GM23338 (cell line): ENCODE measurements at regions not wholly inside any gene's neighbourhood (a gene's known extent, or its start where the extent isn't known, plus 50 kb on each side); places are given as distances from the start of the nearest gene placed in this dataset.

Source experiments
- ATAC-seq: fragments of 200-7000 bp; cut with Tn5 transposase; 3 replicates; pipeline ENCODE4 v1.9.1; 2020
- DNase-seq: peaks from one replicate; pipeline ENCODE4 v3.0.0-alpha.2; 2015; ENCODE audit warnings: low spot score
- H2AFZ ChIP-seq: fragments of 200-600 bp; sonication (generic); 2 replicates; pipeline ENCODE4 v1.8.0; 2016; ENCODE audit warnings: antibody characterized with exemption, mild to moderate bottlenecking, moderate library complexity
- H3F3A ChIP-seq: fragments of 200-600 bp; sonication (generic); replicated peaks from 2 replicates; pipeline ENCODE4 v1.8.0; 2017; ENCODE audit warnings: antibody characterized with exemption, mixed run types, low read depth
- H3K27ac ChIP-seq: fragments of 200-600 bp; sonication (generic); 2 replicates; pipeline ENCODE4 v1.6.1; 2016; ENCODE audit warnings: low read depth
- H3K27me3 ChIP-seq: fragments of 200-600 bp; sonication (generic); 2 replicates; pipeline ENCODE4 v1.8.0; 2016; ENCODE audit warnings: mild to moderate bottlenecking, mixed run types, moderate library complexity; ENCODE audit not compliant: insufficient read depth
- H3K36me3 ChIP-seq: fragments of 200-600 bp; sonication (generic); 2 replicates; pipeline ENCODE4 v1.8.0; 2016; ENCODE audit warnings: mild to moderate bottlenecking; ENCODE audit not compliant: insufficient read depth
- H3K4me1 ChIP-seq: fragments of 200-600 bp; sonication (generic); 2 replicates; pipeline ENCODE4 v1.8.0; 2016; ENCODE audit warnings: mild to moderate bottlenecking, moderate library complexity; ENCODE audit not compliant: insufficient read depth
- H3K4me2 ChIP-seq: fragments of 200-600 bp; sonication (generic); 2 replicates; pipeline ENCODE4 v1.7.1; 2017; ENCODE audit warnings: mixed run types
- H3K4me3 ChIP-seq: fragments of 200-600 bp; sonication (generic); 2 replicates; pipeline ENCODE4 v1.6.1; 2016; ENCODE audit warnings: mixed run types
- H3K79me2 ChIP-seq: fragments of 200-600 bp; sonication (generic); replicated peaks from 2 replicates; pipeline ENCODE4 v1.8.0; 2017; ENCODE audit warnings: mild to moderate bottlenecking; ENCODE audit not compliant: insufficient read depth
- H3K9me2 ChIP-seq: fragments of 200-600 bp; sonication (generic); 2 replicates; pipeline ENCODE4 v1.8.0; 2017; ENCODE audit not compliant: insufficient read depth
- H4K20me1 ChIP-seq: fragments of 200-600 bp; sonication (generic); replicated peaks from 2 replicates; pipeline ENCODE4 v1.8.0; 2017; ENCODE audit warnings: mild to moderate bottlenecking; ENCODE audit not compliant: insufficient read depth
- H3K27ac Mint-ChIP-seq: 2 replicates; pipeline ENCODE4 v1.8.0; 2020; ENCODE audit warnings: inconsistent platforms, mild to moderate bottlenecking, moderate library complexity, mixed read lengths
- H3K27me3 Mint-ChIP-seq: 3 replicates; pipeline ENCODE4 v1.8.0; 2022; ENCODE audit warnings: low read depth, mild to moderate bottlenecking, moderate library complexity, mixed read lengths, inconsistent platforms; ENCODE audit not compliant: insufficient read depth, poor library complexity
- H3K36me3 Mint-ChIP-seq: 3 replicates; pipeline ENCODE4 v1.8.0; 2021; ENCODE audit warnings: low read depth, mild to moderate bottlenecking, inconsistent platforms, moderate library complexity, mixed read lengths
- H3K4me1 Mint-ChIP-seq: 3 replicates; pipeline ENCODE4 v1.8.0; 2020; ENCODE audit warnings: mild to moderate bottlenecking, inconsistent platforms, mixed read lengths
- H3K4me3 Mint-ChIP-seq: 3 replicates; pipeline ENCODE4 v1.8.0; 2021; ENCODE audit warnings: moderate library complexity, mild to moderate bottlenecking, inconsistent platforms, mixed read lengths
- H3K9me3 Mint-ChIP-seq: 3 replicates; pipeline ENCODE4 v1.8.0; 2020; ENCODE audit warnings: moderate library complexity, mild to moderate bottlenecking, inconsistent platforms, mixed read lengths
- CREB1 ChIP-seq: fragments of 250-450 bp; sonication (Bioruptor Pico); IDR thresholded peaks from 2 replicates; pipeline ENCODE4 v1.5.0; 2020; ENCODE audit warnings: low read depth, mild to moderate bottlenecking, moderate library complexity
- EZH2 ChIP-seq: fragments of 200-600 bp; sonication (generic); IDR thresholded peaks from one replicate; pipeline ENCODE4 v1.8.0; 2017; ENCODE audit warnings: antibody characterized with exemption, mild to moderate bottlenecking, low read depth; ENCODE audit not compliant: unreplicated experiment
- EZH2phosphoT487 ChIP-seq: fragments of 200-600 bp; sonication (generic); IDR thresholded peaks from one replicate; pipeline ENCODE4 v1.8.1; 2018; ENCODE audit warnings: antibody characterized with exemption; ENCODE audit not compliant: unreplicated experiment
- JUNB ChIP-seq: IDR thresholded peaks from one replicate; pipeline ENCODE4 v1.6.1; 2016; ENCODE audit warnings: antibody characterized with exemption; ENCODE audit not compliant: unreplicated experiment
- NANOG ChIP-seq: IDR thresholded peaks from 2 replicates; pipeline ENCODE4 v1.6.1; 2016; ENCODE audit warnings: antibody characterized with exemption, borderline replicate concordance
- POLR2AphosphoS5 ChIP-seq: IDR thresholded peaks from 2 replicates; pipeline ENCODE4 v1.6.1; 2016; ENCODE audit warnings: antibody characterized with exemption, low read depth
- REST ChIP-seq: IDR thresholded peaks from one replicate; pipeline ENCODE4 v1.6.1; 2018; ENCODE audit warnings: antibody characterized with exemption; ENCODE audit not compliant: unreplicated experiment
- STAT1 ChIP-seq: IDR thresholded peaks from one replicate; pipeline ENCODE4 v1.6.1; 2016; ENCODE audit warnings: antibody characterized with exemption; ENCODE audit not compliant: unreplicated experiment
- ZNF114 ChIP-seq: fragments of 250-450 bp; sonication (Bioruptor Pico); IDR thresholded peaks from 2 replicates; pipeline ENCODE4 v1.5.0; 2020; ENCODE audit warnings: mild to moderate bottlenecking, moderate library complexity
- ZNF331 ChIP-seq: fragments of 250-450 bp; sonication (Bioruptor Pico); IDR thresholded peaks from 2 replicates; pipeline ENCODE4 v1.5.0; 2020; ENCODE audit warnings: low read depth, mild to moderate bottlenecking, moderate library complexity
- TF ChIP-seq, protein P1 (sequence below), 2 experiments: fragments of 200-600 bp in 1 of 2; sonication (generic) in 1 of 2; conservative IDR thresholded peaks; 2 replicates each; pipeline versions ENCODE4 v1.5.1 to v1.6.1; 2016 to 2017; ENCODE audit warnings: antibody characterized with exemption in 2 of 2, low read depth in 2 of 2, mild to moderate bottlenecking in 2 of 2, moderate library complexity in 1 of 2
- TF ChIP-seq, protein P2 (sequence below): IDR thresholded peaks from 2 replicates; pipeline ENCODE4 v1.6.1; 2016; ENCODE audit warnings: antibody characterized with exemption

GRCh38 chr19:30316560-30317106, 55.6 kb upstream of the ZNF536 start:
- no peak for DNase-seq
- H3K4me1 Mint-ChIP-seq, result peaks cover 6% of the 10 kb centered on the region; the same call in 2 of the 3 replicates
- Histone ChIP-seq H3K4me1 (peaks cover 7% of the 10 kb centered on the region; the same call in 1 of the 2 replicates), H2AFZ (no peak overlapping the region), H3K36me3 (no peaks in the 10 kb centered on the region), H3K79me2 (no peaks in the 10 kb centered on the region), H3F3A (no peaks in the 10 kb centered on the region), H3K9me2 (no peaks in the 10 kb centered on the region), H3K27ac (no peak overlapping the region), H3K4me3 (no peak overlapping the region), H3K4me2 (no peak overlapping the region), H4K20me1 (no peaks in the 10 kb centered on the region), H3K27me3 (no peaks in the 10 kb centered on the region)
- no peaks in the 10 kb centered on the region for H3K36me3 Mint-ChIP-seq
- TF ChIP-seq ZNF331 (CRISPR knock-in tag) (no peak), POLR2AphosphoS5 (no peak), EZH2phosphoT487 (no peak), NANOG (no peak), JUNB (no peak), ZNF114 (CRISPR knock-in tag) (no peak), CREB1 (CRISPR knock-in tag) (no peak)
- TF ChIP-seq, protein P1, sequence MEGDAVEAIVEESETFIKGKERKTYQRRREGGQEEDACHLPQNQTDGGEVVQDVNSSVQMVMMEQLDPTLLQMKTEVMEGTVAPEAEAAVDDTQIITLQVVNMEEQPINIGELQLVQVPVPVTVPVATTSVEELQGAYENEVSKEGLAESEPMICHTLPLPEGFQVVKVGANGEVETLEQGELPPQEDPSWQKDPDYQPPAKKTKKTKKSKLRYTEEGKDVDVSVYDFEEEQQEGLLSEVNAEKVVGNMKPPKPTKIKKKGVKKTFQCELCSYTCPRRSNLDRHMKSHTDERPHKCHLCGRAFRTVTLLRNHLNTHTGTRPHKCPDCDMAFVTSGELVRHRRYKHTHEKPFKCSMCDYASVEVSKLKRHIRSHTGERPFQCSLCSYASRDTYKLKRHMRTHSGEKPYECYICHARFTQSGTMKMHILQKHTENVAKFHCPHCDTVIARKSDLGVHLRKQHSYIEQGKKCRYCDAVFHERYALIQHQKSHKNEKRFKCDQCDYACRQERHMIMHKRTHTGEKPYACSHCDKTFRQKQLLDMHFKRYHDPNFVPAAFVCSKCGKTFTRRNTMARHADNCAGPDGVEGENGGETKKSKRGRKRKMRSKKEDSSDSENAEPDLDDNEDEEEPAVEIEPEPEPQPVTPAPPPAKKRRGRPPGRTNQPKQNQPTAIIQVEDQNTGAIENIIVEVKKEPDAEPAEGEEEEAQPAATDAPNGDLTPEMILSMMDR (conservative IDR thresholded peaks at IDR 0.05; ENCODE audit: low read depth in 2 of 2), result no peak
- TF ChIP-seq, protein P2, sequence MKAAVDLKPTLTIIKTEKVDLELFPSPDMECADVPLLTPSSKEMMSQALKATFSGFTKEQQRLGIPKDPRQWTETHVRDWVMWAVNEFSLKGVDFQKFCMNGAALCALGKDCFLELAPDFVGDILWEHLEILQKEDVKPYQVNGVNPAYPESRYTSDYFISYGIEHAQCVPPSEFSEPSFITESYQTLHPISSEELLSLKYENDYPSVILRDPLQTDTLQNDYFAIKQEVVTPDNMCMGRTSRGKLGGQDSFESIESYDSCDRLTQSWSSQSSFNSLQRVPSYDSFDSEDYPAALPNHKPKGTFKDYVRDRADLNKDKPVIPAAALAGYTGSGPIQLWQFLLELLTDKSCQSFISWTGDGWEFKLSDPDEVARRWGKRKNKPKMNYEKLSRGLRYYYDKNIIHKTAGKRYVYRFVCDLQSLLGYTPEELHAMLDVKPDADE, result no peak
- no peak overlapping the region for H3K27ac Mint-ChIP-seq
- no peak overlapping the region for H3K4me3 Mint-ChIP-seq
- H3K9me3 Mint-ChIP-seq, result peaks cover 4% of the 10 kb centered on the region; the same call in 1 of the 3 replicates
- peaks cover 8% of the 10 kb centered on the region for H3K27me3 Mint-ChIP-seq
- no peak for ATAC-seq

GRCh38 chr19:30317403-30317802, 54.8 kb upstream of the ZNF536 start:
- Histone ChIP-seq H3K4me2 (no peak overlapping the region), H3K27ac (no peak overlapping the region), H3K4me1 (peaks cover 7% of the 10 kb centered on the region; the same call in 1 of the 2 replicates), H3K36me3 (no peaks in the 10 kb centered on the region), H3K27me3 (no peaks in the 10 kb centered on the region), H2AFZ (no peak overlapping the region), H3K79me2 (no peaks in the 10 kb centered on the region), H3K9me2 (no peaks in the 10 kb centered on the region), H4K20me1 (no peaks in the 10 kb centered on the region), H3K4me3 (no peak overlapping the region), H3F3A (no peaks in the 10 kb centered on the region)
- H3K4me3 Mint-ChIP-seq, result no peak overlapping the region
- peaks cover 4% of the 10 kb centered on the region; the same call in 1 of the 3 replicates for H3K9me3 Mint-ChIP-seq
- ATAC-seq (no peak), DNase-seq (no peak)
- H3K4me1 Mint-ChIP-seq, result peaks cover 6% of the 10 kb centered on the region; the same call in 2 of the 3 replicates
- H3K36me3 Mint-ChIP-seq, result no peaks in the 10 kb centered on the region
- H3K27ac Mint-ChIP-seq, result no peak overlapping the region
- peaks cover 8% of the 10 kb centered on the region for H3K27me3 Mint-ChIP-seq
- no peak for TF ChIP-seq POLR2AphosphoS5
- no peak for TF ChIP-seq EZH2phosphoT487
- no peak for TF ChIP-seq CREB1 (CRISPR knock-in tag)
- TF ChIP-seq JUNB, result no peak
- TF ChIP-seq EZH2, result no peak
- TF ChIP-seq STAT1, result no peak
- TF ChIP-seq, protein P1 (conservative IDR thresholded peaks at IDR 0.05; ENCODE audit: low read depth in 2 of 2), result no peak
- TF ChIP-seq NANOG, result no peak
- no peak for TF ChIP-seq ZNF331 (CRISPR knock-in tag)
- no peak for TF ChIP-seq ZNF114 (CRISPR knock-in tag)
- TF ChIP-seq, protein P2, result no peak
- TF ChIP-seq REST, result no peak
